Ovary (tissue), 7 donors: ENCODE measurements at regions not wholly inside any gene's neighbourhood (a gene's known extent, or its start where the extent isn't known, plus 50 kb on each side); places are given as distances from the start of the nearest gene placed in this dataset.
"Not testable (repeated sequence)": the region's sequence is repeated elsewhere in the genome, so short reads cannot be mapped to it uniquely, and the experiment has no call there.

Experiments
- DNase-seq, 5 donors: peaks; one replicate each; pipeline ENCODE4 v3.0.0-alpha.2; 2019 to 2020
- H3K27ac ChIP-seq, 2 donors: fragments of 200-600 bp; one replicate each; pipeline versions ENCODE4 v1.5.1 to v1.8.0; 2019 to 2022
- H3K27me3 ChIP-seq: fragments of 200-600 bp; one replicate; pipeline ENCODE4 v1.8.0; 2022
- H3K36me3 ChIP-seq: fragments of 200-600 bp; sonication (generic); one replicate; pipeline ENCODE4 v1.5.1; 2019
- H3K4me1 ChIP-seq: one replicate; pipeline ENCODE4 v1.8.1; 2013; ENCODE audit warnings: mild to moderate bottlenecking, moderate library complexity; ENCODE audit not compliant: insufficient read depth
- H3K4me3 ChIP-seq: fragments of 200-600 bp; sonication (generic); one replicate; pipeline ENCODE4 v1.5.1; 2017
- H3K9me3 ChIP-seq, 2 donors: fragments of 200-600 bp in 1 of 2; sonication (generic) in 1 of 2; one replicate each; pipeline versions ENCODE4 v1.5.1 to v1.8.1; 2013 to 2019; ENCODE audit warnings: mild to moderate bottlenecking in 1 of 2, moderate library complexity in 1 of 2
- CTCF ChIP-seq, 3 donors: fragments of 450-650 bp in 2 of 3; fragments of 200-600 bp in 1 of 3; IDR thresholded peaks; one replicate each; pipeline versions ENCODE4 v1.5.1 to v1.8.0; 2016 to 2022; ENCODE audit warnings: antibody characterized with exemption in 3 of 3, mild to moderate bottlenecking in 1 of 3
- EP300 ChIP-seq: sonication (generic); formaldehyde crosslinking; IDR thresholded peaks from one replicate; pipeline ENCODE4 v1.6.1; 2017; ENCODE audit warnings: antibody characterized with exemption
- POLR2A ChIP-seq: fragments of 450-650 bp; IDR thresholded peaks from one replicate; pipeline ENCODE4 v1.6.1; 2017; ENCODE audit warnings: antibody characterized with exemption, mild to moderate bottlenecking, moderate library complexity
- WGBS, 3 donors: extraction: QIAGEN DNeasy Blood & Tissue Kit in 1 of 3; methylation state at CpG; one replicate each; pipeline versions ENCODE4 v1.1.5 to v1.1.7; 2013 to 2017; 5-methylcytosine and 5-hydroxymethylcytosine counted together
- intact Hi-C, 4 donors: fragments of 100-400 bp; cut with DNase I; formaldehyde crosslinking; loops; one replicate each; pipeline versions ENCODE4 v1.11.0 to v1.15.1; 2022 to 2023
- donor health status: DM: no; HTN: no; CAD: no; lungs with moderate emphysema.
- donor health status: DM: no; HTN: no; CAD: no.
- donor health status: Bipolar disorder and iron deficiency.
- donor health status: DM: no; HTN: no; CAD: no.
- donor health status: DM: yes; HTN: yes; CAD: no.

DNA sequence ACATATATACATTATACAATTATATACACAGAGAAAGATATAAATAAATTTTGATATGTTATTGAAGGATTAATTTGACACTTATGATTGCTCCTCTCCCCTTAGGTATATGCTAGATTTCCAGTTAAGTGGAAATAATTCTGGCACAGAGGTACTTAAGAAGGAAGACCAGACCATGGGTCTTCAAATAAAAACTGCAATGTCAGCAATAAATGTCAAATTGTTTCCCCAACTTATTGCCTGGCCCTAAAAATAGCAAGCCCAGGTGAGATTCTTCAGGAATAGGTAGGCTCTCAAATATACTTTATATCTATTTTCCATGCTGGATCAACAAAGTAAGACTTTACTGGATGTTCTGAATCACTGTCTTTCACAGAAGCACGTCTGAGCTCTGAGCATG is 551.3 kb upstream of the STEAP1 start:
- H3K4me1 ChIP-seq: no peaks in the 10 kb centered on the region
- WGBS, 3 donors: 56 to 69% (median 65%) methylated on average over 1 of the region's 1 CpG
- no peak for DNase-seq
- intact Hi-C loops: no loop called here
- TF ChIP-seq EP300: no peak
- no peak for TF ChIP-seq POLR2A
- no peak for TF ChIP-seq CTCF (IDR thresholded peaks at IDR 0.05)
- no peak overlapping the region for H3K4me3 ChIP-seq
- no peaks in the 10 kb centered on the region for H3K36me3 ChIP-seq
- H3K9me3 ChIP-seq: no peaks in the 10 kb centered on the region
- no peaks in the 10 kb centered on the region for H3K27me3 ChIP-seq
- H3K27ac ChIP-seq: no peak overlapping the region

DNA sequence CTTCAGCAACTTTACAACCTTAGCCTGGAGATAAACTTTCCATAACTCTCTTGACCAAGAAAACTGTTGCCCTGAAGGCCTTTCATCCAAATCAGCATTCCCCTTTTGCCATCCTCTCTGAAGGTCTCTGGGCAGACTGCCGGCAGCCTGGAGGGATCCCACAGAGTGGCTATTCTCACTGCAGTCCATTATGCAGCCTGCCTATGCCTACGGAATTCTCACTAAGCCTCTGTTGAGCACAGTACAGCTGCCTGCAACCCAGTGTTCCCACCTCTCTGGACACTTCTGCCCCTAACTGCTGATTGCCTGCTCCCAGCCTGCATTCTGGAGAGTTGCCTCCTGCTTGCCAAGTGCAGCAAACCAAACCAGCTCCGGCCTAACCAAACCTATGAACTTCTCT is 548.9 kb upstream of the STEAP1 start:
- intact Hi-C loops: loop anchor here in 1 of 4 donors (5.0 kb wide), 1 partner anchor 917 kb away; no protein-coding TSS in a partner anchor
- Histone ChIP-seq H3K27me3 (no peaks in the 10 kb centered on the region), H3K4me1 (no peaks in the 10 kb centered on the region), H3K9me3 (no peaks in the 10 kb centered on the region), H3K27ac (no peak overlapping the region), H3K36me3 (no peaks in the 10 kb centered on the region), H3K4me3 (no peak overlapping the region)
- 83 to 89% (median 84%) methylated on average over 3 of the region's 3 CpGs for WGBS, 3 donors
- TF ChIP-seq EP300 (no peak), CTCF (IDR thresholded peaks at IDR 0.05) (no peak), POLR2A (no peak)
- DNase-seq: no peak

- H3K4me1 ChIP-seq: no peaks in the 10 kb centered on the region
- 86 to 92% (median 87%) methylated on average over 3 of the region's 3 CpGs for WGBS, 3 donors
- no peaks in the 10 kb centered on the region for H3K9me3 ChIP-seq
- TF ChIP-seq CTCF (IDR thresholded peaks at IDR 0.05): no peak
- H3K4me3 ChIP-seq: no peak overlapping the region
- intact Hi-C loops: loop anchor here in 1 of 4 donors (5.0 kb wide), 1 partner anchor 916 kb away; no protein-coding TSS in a partner anchor
- no peaks in the 10 kb centered on the region for H3K36me3 ChIP-seq
- DNase-seq: no peak
- no peaks in the 10 kb centered on the region for H3K27me3 ChIP-seq
- no peak overlapping the region for H3K27ac ChIP-seq
Measured at GRCh38 chr7:89606511-89606910, 547.8 kb upstream of the STEAP1 start.

- Histone ChIP-seq H3K4me1 (no peaks in the 10 kb centered on the region), H3K27ac (no peak overlapping the region), H3K27me3 (no peaks in the 10 kb centered on the region), H3K4me3 (no peak overlapping the region), H3K36me3 (no peaks in the 10 kb centered on the region), H3K9me3 (no peaks in the 10 kb centered on the region)
- TF ChIP-seq POLR2A (no peak), CTCF (IDR thresholded peaks at IDR 0.05) (no peak), EP300 (no peak)
- intact Hi-C loops: loop anchor here in 1 of 4 donors (5.0 kb wide), 1 partner anchor 915 kb away; no protein-coding TSS in a partner anchor
- DNase-seq: no peak
Measured at GRCh38 chr7:89607792-89608191, 546.5 kb upstream of the STEAP1 start.

DNA sequence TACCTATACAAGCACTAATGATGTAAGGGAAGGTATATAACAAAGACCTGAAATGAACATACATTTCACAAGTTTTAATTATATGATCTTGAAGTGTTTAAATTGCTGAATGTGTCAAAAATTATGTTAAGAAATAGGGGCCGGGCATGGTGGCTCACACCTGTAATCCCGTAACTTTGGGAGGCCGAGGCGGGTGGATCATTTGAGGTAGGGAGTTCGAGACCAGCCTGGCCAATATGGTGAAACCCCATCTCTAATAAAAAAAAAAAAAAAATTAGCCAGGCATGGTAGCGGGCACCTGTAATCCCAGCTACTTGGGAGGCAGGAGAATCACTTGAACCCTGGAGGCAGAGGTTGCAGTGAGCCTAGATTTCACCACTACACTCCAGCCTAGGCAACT is 537.4 kb upstream of the STEAP1 start:
- H3K4me1 ChIP-seq, intact Hi-C loops, H3K4me3 ChIP-seq, DNase-seq, H3K36me3 ChIP-seq, H3K9me3 ChIP-seq, H3K27me3 ChIP-seq, H3K27ac ChIP-seq: not testable (repeated sequence)
- WGBS, 3 donors: 88 to 98% (median 95%) methylated on average over 6 of the region's 6 CpGs
